OCI-LY7 (cell line): ENCODE measurements at regions not wholly inside any gene's neighbourhood (a gene's known extent, or its start where the extent isn't known, plus 50 kb on each side); places are given as distances from the start of the nearest gene placed in this dataset.

Experiments used
- CTCF ChIP-seq: fragments of 200-600 bp; sonication (generic); conservative IDR thresholded peaks from 2 replicates; pipeline ENCODE4 v1.5.1; 2014; ENCODE audit warnings: mild to moderate bottlenecking, antibody characterized with exemption, low read length, moderate library complexity, mixed read lengths
- EZH2phosphoT487 ChIP-seq: fragments of 200-600 bp; sonication (generic); IDR thresholded peaks from 2 replicates; pipeline ENCODE4 v1.6.1; 2018; ENCODE audit warnings: low read depth, borderline replicate concordance, mild to moderate bottlenecking, mixed run types, antibody characterized with exemption, low read length, moderate library complexity, mixed read lengths

- TF ChIP-seq CTCF (no peak), EZH2phosphoT487 (no peak)
Observed at GRCh38 chr12:84117190-84117589, 795.4 kb downstream of the SLC6A15 start.
